ENCODE measurements at regions not wholly inside any gene's neighbourhood (a gene's known extent, or its start where the extent isn't known, plus 50 kb on each side); places are given as distances from the start of the nearest gene placed in this dataset.
"Not testable (repeated sequence)": the region's sequence is repeated elsewhere in the genome, so short reads cannot be mapped to it uniquely, and the experiment has no call there.

DNA sequence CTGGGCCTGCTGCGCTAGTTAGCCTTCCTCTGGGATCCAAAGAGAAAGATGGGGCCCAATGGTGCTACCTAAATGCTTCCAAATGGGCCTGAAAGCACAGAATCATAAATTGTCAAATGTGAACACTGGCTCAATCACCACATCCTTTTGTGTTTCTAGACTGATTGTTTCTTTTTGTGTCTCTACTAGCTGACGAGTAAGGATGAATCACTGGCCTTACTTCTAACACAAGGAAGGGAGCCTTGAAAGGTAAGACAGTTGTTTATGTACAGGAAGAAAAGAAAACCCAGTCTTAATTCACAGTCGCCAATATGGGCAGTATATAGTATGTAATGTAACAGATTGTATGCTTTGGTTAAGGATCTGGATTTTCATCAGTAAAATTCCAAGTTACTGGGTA lies 89.5 kb downstream of the ZNF92 start:
- no peak overlapping the region for H3K4me2 ChIP-seq (ENCODE audit: extremely low read depth, insufficient read depth, low read length)
- TF ChIP-seq, protein P1, sequence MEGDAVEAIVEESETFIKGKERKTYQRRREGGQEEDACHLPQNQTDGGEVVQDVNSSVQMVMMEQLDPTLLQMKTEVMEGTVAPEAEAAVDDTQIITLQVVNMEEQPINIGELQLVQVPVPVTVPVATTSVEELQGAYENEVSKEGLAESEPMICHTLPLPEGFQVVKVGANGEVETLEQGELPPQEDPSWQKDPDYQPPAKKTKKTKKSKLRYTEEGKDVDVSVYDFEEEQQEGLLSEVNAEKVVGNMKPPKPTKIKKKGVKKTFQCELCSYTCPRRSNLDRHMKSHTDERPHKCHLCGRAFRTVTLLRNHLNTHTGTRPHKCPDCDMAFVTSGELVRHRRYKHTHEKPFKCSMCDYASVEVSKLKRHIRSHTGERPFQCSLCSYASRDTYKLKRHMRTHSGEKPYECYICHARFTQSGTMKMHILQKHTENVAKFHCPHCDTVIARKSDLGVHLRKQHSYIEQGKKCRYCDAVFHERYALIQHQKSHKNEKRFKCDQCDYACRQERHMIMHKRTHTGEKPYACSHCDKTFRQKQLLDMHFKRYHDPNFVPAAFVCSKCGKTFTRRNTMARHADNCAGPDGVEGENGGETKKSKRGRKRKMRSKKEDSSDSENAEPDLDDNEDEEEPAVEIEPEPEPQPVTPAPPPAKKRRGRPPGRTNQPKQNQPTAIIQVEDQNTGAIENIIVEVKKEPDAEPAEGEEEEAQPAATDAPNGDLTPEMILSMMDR (conservative IDR thresholded peaks at IDR 0.05 in 1 of 2, IDR thresholded peaks at IDR 0.05 in 1 of 2; ENCODE audit: low read depth in 1 of 2, low read length in 2 of 2), result no peak
- TF ChIP-seq EZH2 (IDR thresholded peaks at IDR 0.05; ENCODE audit: low read length, missing control alignments), result no peak
- H3K4me1 ChIP-seq (ENCODE audit: control insufficient read depth, extremely low read depth, insufficient read depth, low read length), result no peaks in the 10 kb centered on the region
- no peak overlapping the region for H3K9ac ChIP-seq (ENCODE audit: insufficient read depth, low read length)
- H2AFZ ChIP-seq (ENCODE audit: low read length), result no peak overlapping the region
- no peaks in the 10 kb centered on the region for H4K20me1 ChIP-seq (ENCODE audit: control insufficient read depth, extremely low read depth, insufficient read depth, low read length)
- no peak overlapping the region for H3K4me3 ChIP-seq (replicated peaks in 1 of 4; ENCODE audit: control extremely low read depth in 1 of 4, insufficient read depth in 1 of 4, low read depth in 3 of 4, low read length in 4 of 4)
- H3K36me3 ChIP-seq (ENCODE audit: control insufficient read depth, insufficient read depth, low read length), result no peaks in the 10 kb centered on the region
- peak in 1 of 2 donors; percentile 40 for DNase-seq (ENCODE audit: low read depth in 2 of 2)
- H3K79me2 ChIP-seq (ENCODE audit: control insufficient read depth, insufficient read depth, low read length), result no peaks in the 10 kb centered on the region
- H3K27ac ChIP-seq (ENCODE audit: insufficient read depth, low read length), result no peak overlapping the region
- H3K27me3 ChIP-seq (ENCODE audit: control insufficient read depth, insufficient read depth, low read length), result no peaks in the 10 kb centered on the region
- no peaks in the 10 kb centered on the region for H3K9me3 ChIP-seq (ENCODE audit: control insufficient read depth, insufficient read depth, low read depth, low read length)

DNA sequence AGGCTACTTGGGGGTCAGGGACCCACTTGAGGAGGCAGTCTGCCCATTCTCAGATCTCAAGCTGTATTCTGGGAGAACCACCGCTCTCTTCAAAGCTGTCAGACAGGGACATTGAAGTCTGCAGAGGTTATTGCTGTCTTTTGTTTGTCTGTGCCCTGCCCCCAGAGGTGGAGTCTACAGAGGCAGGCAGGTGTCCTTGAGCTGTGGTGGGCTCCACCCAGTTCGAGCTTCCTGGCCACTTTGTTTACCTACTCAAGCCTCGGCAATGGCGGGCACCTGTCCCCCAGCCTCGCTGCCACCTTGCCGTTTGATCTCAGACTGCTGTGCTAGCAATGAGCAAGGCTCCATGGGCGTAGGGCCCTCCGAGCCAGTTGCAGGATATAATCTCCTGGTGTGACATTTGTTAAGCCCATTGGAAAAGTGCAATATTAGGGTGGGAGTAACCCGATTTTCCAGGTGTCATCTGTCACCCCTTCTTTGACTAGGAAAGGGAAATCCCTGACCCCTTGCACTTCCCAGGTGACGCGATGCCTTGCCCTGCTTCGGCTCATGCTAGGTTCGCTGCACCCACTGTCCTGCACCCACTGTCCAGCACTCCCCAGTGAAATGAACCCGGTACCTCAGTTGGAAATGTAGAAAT lies 96.4 kb downstream of the ZNF92 start:
- H3K4me3 ChIP-seq (replicated peaks in 1 of 4; ENCODE audit: control extremely low read depth in 1 of 4, insufficient read depth in 1 of 4, low read depth in 3 of 4, low read length in 4 of 4); H2AFZ ChIP-seq (ENCODE audit: low read length); H3K4me2 ChIP-seq (ENCODE audit: extremely low read depth, insufficient read depth, low read length); DNase-seq (ENCODE audit: low read depth in 2 of 2); H3K4me1 ChIP-seq (ENCODE audit: control insufficient read depth, extremely low read depth, insufficient read depth, low read length); H3K36me3 ChIP-seq (ENCODE audit: control insufficient read depth, insufficient read depth, low read length); H3K27me3 ChIP-seq (ENCODE audit: control insufficient read depth, insufficient read depth, low read length); H3K9me3 ChIP-seq (ENCODE audit: control insufficient read depth, insufficient read depth, low read depth, low read length); H3K9ac ChIP-seq (ENCODE audit: insufficient read depth, low read length); H3K79me2 ChIP-seq (ENCODE audit: control insufficient read depth, insufficient read depth, low read length); H3K27ac ChIP-seq (ENCODE audit: insufficient read depth, low read length); H4K20me1 ChIP-seq (ENCODE audit: control insufficient read depth, extremely low read depth, insufficient read depth, low read length): not testable (repeated sequence)

DNA sequence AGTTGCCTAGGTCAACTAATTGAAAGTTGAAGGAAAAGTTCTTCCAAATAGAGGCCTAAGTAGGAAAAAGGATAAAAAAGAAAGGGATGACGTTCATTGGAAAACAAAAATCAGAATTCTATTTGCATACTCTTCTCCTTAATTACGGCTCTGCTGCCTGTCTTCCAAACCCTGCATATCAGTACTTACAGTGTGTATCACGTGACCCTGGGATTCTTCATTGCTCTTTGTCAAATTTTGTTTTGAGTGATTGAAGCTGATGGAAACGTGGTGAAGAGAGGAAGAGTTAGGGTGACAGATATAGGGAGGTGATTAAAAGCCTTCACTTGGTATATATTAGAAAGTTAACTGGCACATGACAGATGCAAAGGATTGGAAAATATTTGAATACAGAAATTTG lies 97.9 kb downstream of the ZNF92 start:
- no peak for DNase-seq (ENCODE audit: low read depth in 2 of 2)
- Histone ChIP-seq H3K4me1 (ENCODE audit: control insufficient read depth, extremely low read depth, insufficient read depth, low read length) (no peaks in the 10 kb centered on the region), H3K4me3 (replicated peaks in 1 of 4; ENCODE audit: control extremely low read depth in 1 of 4, insufficient read depth in 1 of 4, low read depth in 3 of 4, low read length in 4 of 4) (no peak overlapping the region), H3K27ac (ENCODE audit: insufficient read depth, low read length) (no peak overlapping the region), H2AFZ (ENCODE audit: low read length) (no peak overlapping the region), H3K27me3 (ENCODE audit: control insufficient read depth, insufficient read depth, low read length) (no peaks in the 10 kb centered on the region), H3K9me3 (ENCODE audit: control insufficient read depth, insufficient read depth, low read depth, low read length) (no peaks in the 10 kb centered on the region), H3K9ac (ENCODE audit: insufficient read depth, low read length) (no peak overlapping the region), H3K36me3 (ENCODE audit: control insufficient read depth, insufficient read depth, low read length) (no peaks in the 10 kb centered on the region), H3K4me2 (ENCODE audit: extremely low read depth, insufficient read depth, low read length) (no peak overlapping the region), H4K20me1 (ENCODE audit: control insufficient read depth, extremely low read depth, insufficient read depth, low read length) (no peaks in the 10 kb centered on the region), H3K79me2 (ENCODE audit: control insufficient read depth, insufficient read depth, low read length) (no peaks in the 10 kb centered on the region)
- TF ChIP-seq EZH2 (IDR thresholded peaks at IDR 0.05; ENCODE audit: low read length, missing control alignments), result no peak
- TF ChIP-seq, protein P1 (conservative IDR thresholded peaks at IDR 0.05 in 1 of 2, IDR thresholded peaks at IDR 0.05 in 1 of 2; ENCODE audit: low read depth in 1 of 2, low read length in 2 of 2), result no peak

All from fibroblast of lung (primary cell).